Endodermal cell (in vitro differentiated cells): ENCODE measurements at regions not wholly inside any gene's neighbourhood (a gene's known extent, or its start where the extent isn't known, plus 50 kb on each side); places are given as distances from the start of the nearest gene placed in this dataset.

Source experiments
- DNase-seq: peaks from one replicate; pipeline ENCODE4 v3.0.0-alpha.2; 2017
- H3K27ac ChIP-seq: 2 replicates; pipeline ENCODE4 v1.5.1; 2013; ENCODE audit warnings: mild to moderate bottlenecking, low read depth, low read length, moderate library complexity
- H3K27me3 ChIP-seq: 2 replicates; pipeline ENCODE4 v1.6.1; 2013; ENCODE audit warnings: mild to moderate bottlenecking, low read length, moderate library complexity; ENCODE audit not compliant: insufficient read depth, control insufficient read depth, poor library complexity, severe bottlenecking
- H3K36me3 ChIP-seq: 2 replicates; pipeline ENCODE4 v1.7.0; 2013; ENCODE audit warnings: mild to moderate bottlenecking, low read length, moderate library complexity; ENCODE audit not compliant: control insufficient read depth, insufficient read depth
- H3K4me1 ChIP-seq: one replicate; pipeline ENCODE4 v1.7.0; 2013; ENCODE audit warnings: low read length; ENCODE audit not compliant: control insufficient read depth, insufficient read depth
- H3K4me3 ChIP-seq: 2 replicates; pipeline ENCODE4 v1.5.1; 2013; ENCODE audit warnings: mild to moderate bottlenecking, low read length, moderate library complexity
- H3K9ac ChIP-seq: 2 replicates; pipeline ENCODE4 v1.6.1; 2013; ENCODE audit warnings: mild to moderate bottlenecking, low read length, moderate library complexity; ENCODE audit not compliant: poor library complexity, severe bottlenecking; ENCODE audit errors: extremely low read depth
- H3K9me3 ChIP-seq: 2 replicates; pipeline ENCODE4 v1.6.1; 2013; ENCODE audit warnings: mild to moderate bottlenecking, low read length, moderate library complexity; ENCODE audit not compliant: control insufficient read depth
- H3K27ac Mint-ChIP-seq: 2 replicates; pipeline ENCODE4 v1.8.0; 2020; ENCODE audit warnings: mixed read lengths
- H3K27me3 Mint-ChIP-seq: 2 replicates; pipeline ENCODE4 v1.8.0; 2021; ENCODE audit warnings: mild to moderate bottlenecking, mixed read lengths; ENCODE audit not compliant: insufficient read depth
- H3K36me3 Mint-ChIP-seq: 2 replicates; pipeline ENCODE4 v1.8.0; 2020; ENCODE audit warnings: low read depth, mixed read lengths
- H3K4me1 Mint-ChIP-seq: 2 replicates; pipeline ENCODE4 v1.8.0; 2020; ENCODE audit warnings: mixed read lengths
- H3K4me3 Mint-ChIP-seq: 2 replicates; pipeline ENCODE4 v1.8.0; 2020; ENCODE audit warnings: mild to moderate bottlenecking, moderate library complexity, mixed read lengths
- H3K9me3 Mint-ChIP-seq: 2 replicates; pipeline ENCODE4 v1.8.0; 2020; ENCODE audit warnings: mild to moderate bottlenecking, mixed read lengths
- CTCF ChIP-seq: fragments of 200-600 bp; sonication (generic); conservative IDR thresholded peaks from 2 replicates; pipeline ENCODE4 v1.5.0; 2021; ENCODE audit warnings: antibody characterized with exemption, mild to moderate bottlenecking
- WGBS, 2 experiments: methylation state at CpG; one replicate each; pipeline versions ENCODE4 v1.1.5 to v1.1.7; 2013; ENCODE audit warnings: missing lambda C conversion rate in 2 of 2, mixed read lengths in 1 of 2; ENCODE audit not compliant: insufficient coverage in 1 of 2, insufficient read length in 1 of 2; 5-methylcytosine and 5-hydroxymethylcytosine counted together

- peak overlapping the region; percentile 65 for H3K27ac ChIP-seq
- peak overlapping the region; percentile 19 for H3K4me3 ChIP-seq
- 79% methylated on average over 5 of the region's 5 CpGs; no CpG with 5 or more reads in 1 of the 2 experiments for WGBS, 2 experiments
- DNase-seq = peak; percentile 50
- H3K4me3 Mint-ChIP-seq = peak overlapping the region; percentile 12
- no peak overlapping the region for H3K9ac ChIP-seq
- H3K27me3 Mint-ChIP-seq = no peaks in the 10 kb centered on the region
- H3K9me3 ChIP-seq = peaks cover 18% of the 10 kb centered on the region
- no peaks in the 10 kb centered on the region for H3K36me3 ChIP-seq
- peak overlapping the region; percentile 22 for H3K27ac Mint-ChIP-seq
- H3K4me1 ChIP-seq = peaks cover 8% of the 10 kb centered on the region
- peaks cover 4% of the 10 kb centered on the region for H3K36me3 Mint-ChIP-seq
- no peaks in the 10 kb centered on the region for H3K27me3 ChIP-seq
- H3K9me3 Mint-ChIP-seq = peaks cover 28% of the 10 kb centered on the region
- H3K4me1 Mint-ChIP-seq = peaks cover 28% of the 10 kb centered on the region
- no peak for TF ChIP-seq CTCF
Measured at GRCh38 chr4:68732653-68733466, 62.4 kb upstream of the UGT2B15 start.

- Mint-ChIP-seq H3K27me3 (no peaks in the 10 kb centered on the region), H3K27ac (no peak overlapping the region), H3K4me1 (peaks cover 28% of the 10 kb centered on the region), H3K4me3 (no peak overlapping the region), H3K9me3 (peaks cover 32% of the 10 kb centered on the region), H3K36me3 (peaks cover 4% of the 10 kb centered on the region)
- Histone ChIP-seq H3K27me3 (no peaks in the 10 kb centered on the region), H3K9ac (no peak overlapping the region), H3K4me1 (peaks cover 8% of the 10 kb centered on the region), H3K9me3 (peaks cover 18% of the 10 kb centered on the region), H3K36me3 (no peaks in the 10 kb centered on the region), H3K27ac (no peak overlapping the region), H3K4me3 (peak overlapping the region; percentile 23)
- no CpG with 5 or more reads among the region's 1 CpG for WGBS, 2 experiments
- no peak for DNase-seq
- no peak for TF ChIP-seq CTCF
Measured at GRCh38 chr4:68734095-68734494, 63.6 kb upstream of the UGT2B15 start.

- H3K27ac Mint-ChIP-seq = no peak overlapping the region
- TF ChIP-seq CTCF = no peak
- H3K27me3 Mint-ChIP-seq = no peaks in the 10 kb centered on the region
- Histone ChIP-seq H3K27me3 (no peaks in the 10 kb centered on the region), H3K4me3 (no peak overlapping the region), H3K27ac (no peak overlapping the region), H3K9me3 (peaks cover 9% of the 10 kb centered on the region), H3K36me3 (no peaks in the 10 kb centered on the region), H3K4me1 (peaks cover 8% of the 10 kb centered on the region), H3K9ac (no peak overlapping the region)
- DNase-seq = no peak
- H3K4me3 Mint-ChIP-seq = no peak overlapping the region
- H3K9me3 Mint-ChIP-seq = peaks cover 26% of the 10 kb centered on the region
- peaks cover 28% of the 10 kb centered on the region for H3K4me1 Mint-ChIP-seq
- WGBS, 2 experiments = 80 to 92% methylated on average over 1 of the region's 1 CpG
- H3K36me3 Mint-ChIP-seq = peaks cover 4% of the 10 kb centered on the region
Measured at GRCh38 chr4:68735106-68735505, 64.7 kb upstream of the UGT2B15 start.
